K562 (cell line): ENCODE measurements at regions not wholly inside any gene's neighbourhood (a gene's known extent, or its start where the extent isn't known, plus 50 kb on each side); places are given as distances from the start of the nearest gene placed in this dataset.

Source experiments
- ATAC-seq: fragments of 200-7000 bp; cut with Tn5 transposase; 3 replicates; pipeline ENCODE4 v1.9.1; 2020; ENCODE audit warnings: moderate library complexity
- BruUV-seq: library from RNA; stranded (reverse); fragments of 400-500 nt; replicated peaks from 2 replicates; lab custom pipeline; 2021; lab: Mats Ljungman, UMichigan
- CTCF ChIA-PET: fragments of 300-600 bp; formaldehyde crosslinking; extraction: SDS; loops from one replicate; lab custom pipeline; 2021; ENCODE audit warnings: low intra/inter-chr PET ratio; lab: Yijun Ruan, JAX
- POLR2A ChIA-PET: fragments of 300-600, 350-650 bp; sonication (Branson Sonifier 250); formaldehyde crosslinking; extraction: SDS; loops from one replicate; lab custom pipeline; 2021; ENCODE audit warnings: antibody characterized with exemption, inconsistent platforms; lab: Yijun Ruan, JAX
- DNase-seq, 4 experiments: peaks; one replicate each; pipeline versions ENCODE4 v3.0.0 to v3.0.0-alpha.2; 2011 to 2018; ENCODE audit warnings: low spot score in 3 of 4, mixed read lengths in 3 of 4; ENCODE audit errors: extremely low read depth in 1 of 4
- FAIRE-seq: peaks from 2 replicates; lab custom pipeline; 2011; peaks lifted over from hg19 to GRCh38; lab: Jason Lieb, UNC
- H2AFZ ChIP-seq: 2 replicates; pipeline ENCODE4 v1.6.0; 2011; ENCODE audit warnings: low read depth, low read length, control low read depth, inconsistent platforms
- H3K27ac ChIP-seq: fragments of 200-600 bp; 3 replicates; pipeline ENCODE4 v1.8.0; 2011; ENCODE audit warnings: low read depth, mild to moderate bottlenecking, control low read depth, inconsistent platforms, low read length, moderate library complexity, mixed read lengths; ENCODE audit errors: extremely low read depth
- H3K27me3 ChIP-seq, 2 experiments: fragments of 300-600 bp in 1 of 2; 2 replicates in 1 of 2; 3 replicates in 1 of 2; pipeline versions ENCODE4 v1.6.0 to v1.8.0; 2011; ENCODE audit warnings: inconsistent platforms in 2 of 2, low read length in 2 of 2, mild to moderate bottlenecking in 1 of 2, mixed read lengths in 1 of 2, moderate library complexity in 1 of 2; ENCODE audit not compliant: control insufficient read depth in 2 of 2, insufficient read depth in 2 of 2
- H3K36me3 ChIP-seq: fragments of 300-600 bp; 3 replicates; pipeline ENCODE4 v1.8.0; 2011; ENCODE audit warnings: mild to moderate bottlenecking, low read length, inconsistent platforms; ENCODE audit not compliant: control insufficient read depth, insufficient read depth
- H3K4me1 ChIP-seq, 2 experiments: fragments of 200-600 bp in 1 of 2; replicated peaks in 1 of 2; 2 replicates in 1 of 2; 3 replicates in 1 of 2; pipeline versions ENCODE4 v1.5.1 to v1.8.0; 2011; ENCODE audit warnings: inconsistent platforms in 2 of 2, low read length in 2 of 2, mild to moderate bottlenecking in 1 of 2, mixed read lengths in 1 of 2, moderate library complexity in 1 of 2; ENCODE audit not compliant: control insufficient read depth in 2 of 2, insufficient read depth in 2 of 2
- H3K4me2 ChIP-seq: 2 replicates; pipeline ENCODE4 v1.6.1; 2011; ENCODE audit warnings: low read length, control low read depth, inconsistent platforms, mixed read lengths; ENCODE audit not compliant: insufficient read depth
- H3K4me3 ChIP-seq: fragments of 200-600 bp; sonication (generic), shearing (Covaris generic); 2 replicates; pipeline ENCODE4 v1.5.1; 2016; ENCODE audit warnings: control low read depth, inconsistent platforms
- H3K79me2 ChIP-seq: fragments of 200-600 bp; 3 replicates; pipeline ENCODE4 v1.8.0; 2011; ENCODE audit warnings: low read length, inconsistent platforms; ENCODE audit not compliant: control insufficient read depth, insufficient read depth
- H3K9ac ChIP-seq, 2 experiments: 2 replicates each; pipeline versions ENCODE4 v1.6.0 to v1.6.1; 2011; ENCODE audit warnings: low read depth in 2 of 2, low read length in 2 of 2, control low read depth in 1 of 2, inconsistent platforms in 1 of 2, mild to moderate bottlenecking in 1 of 2, mixed read lengths in 1 of 2; ENCODE audit not compliant: insufficient read depth in 1 of 2
- H3K9me1 ChIP-seq: one replicate; pipeline ENCODE4 v1.6.0; 2011; ENCODE audit warnings: inconsistent platforms, mild to moderate bottlenecking, low read length, moderate library complexity; ENCODE audit not compliant: control insufficient read depth, insufficient read depth
- H3K9me3 ChIP-seq: replicated peaks from 2 replicates; pipeline ENCODE4 v1.5.1; 2011; ENCODE audit warnings: low read depth, low read length, inconsistent platforms; ENCODE audit not compliant: control insufficient read depth, insufficient read depth
- H4K20me1 ChIP-seq: replicated peaks from 2 replicates; pipeline ENCODE4 v1.6.1; 2011; ENCODE audit warnings: low read length, inconsistent platforms, mixed read lengths; ENCODE audit not compliant: control insufficient read depth, insufficient read depth
- ARNT ChIP-seq, 2 experiments: fragments of 450-650 bp; IDR thresholded peaks; 2 replicates each; pipeline ENCODE4 v1.6.1; 2016; ENCODE audit warnings: mild to moderate bottlenecking in 1 of 2
- CCNT2 ChIP-seq: IDR thresholded peaks from 2 replicates; pipeline ENCODE4 v1.6.1; 2011; ENCODE audit warnings: borderline replicate concordance, low read depth, mild to moderate bottlenecking, moderate library complexity, mixed read lengths, low read length; ENCODE audit not compliant: insufficient read length; ENCODE audit errors: extremely low read depth
- CHD1 ChIP-seq: fragments of 200-600 bp; sonication (generic); IDR thresholded peaks from one replicate; pipeline ENCODE4 v1.6.1; 2012; ENCODE audit warnings: mild to moderate bottlenecking, moderate library complexity, low read length, inconsistent platforms
- ELF2 ChIP-seq: fragments of 250-450 bp; sonication (Bioruptor Pico); IDR thresholded peaks from 2 replicates; pipeline ENCODE4 v1.5.0; 2021; ENCODE audit warnings: mild to moderate bottlenecking
- SIX5 ChIP-seq, 2 experiments: IDR thresholded peaks; 2 replicates each; pipeline ENCODE4 v1.6.1; 2011; ENCODE audit warnings: low read length in 2 of 2, borderline replicate concordance in 1 of 2, low read depth in 1 of 2, mild to moderate bottlenecking in 1 of 2, moderate library complexity in 1 of 2; ENCODE audit not compliant: insufficient read depth in 1 of 2
- ZBTB34 ChIP-seq: fragments of 250-450 bp; sonication (Bioruptor Pico); IDR thresholded peaks from 2 replicates; pipeline ENCODE4 v1.8.0; 2021; ENCODE audit warnings: mild to moderate bottlenecking, moderate library complexity
- ZC3H11A ChIP-seq: IDR thresholded peaks from 2 replicates; pipeline ENCODE4 v1.6.1; 2012; ENCODE audit warnings: low read depth, low read length, improper control_type of control experiment
- ZNF23 ChIP-seq: fragments of 250-450 bp; sonication (Bioruptor Pico); IDR thresholded peaks from 2 replicates; pipeline ENCODE4 v1.4.0; 2020; ENCODE audit warnings: mild to moderate bottlenecking
- ZNF277 ChIP-seq: fragments of 250-450 bp; sonication (Bioruptor Pico); IDR thresholded peaks from 2 replicates; pipeline ENCODE4 v1.8.0; 2022; ENCODE audit warnings: inconsistent platforms, mild to moderate bottlenecking, moderate library complexity, borderline replicate concordance
- ZNF583 ChIP-seq: fragments of 250-450 bp; sonication (Bioruptor Pico); IDR thresholded peaks from 2 replicates; pipeline ENCODE4 v1.4.0; 2020
- ZNF77 ChIP-seq: fragments of 250-450 bp; sonication (Bioruptor Pico); IDR thresholded peaks from 2 replicates; pipeline ENCODE4 v1.5.0; 2020
- ZSCAN32 ChIP-seq: fragments of 450-650 bp; formaldehyde crosslinking; IDR thresholded peaks from 2 replicates; pipeline ENCODE4 v1.4.0; 2020; ENCODE audit warnings: mild to moderate bottlenecking, moderate library complexity
- in situ Hi-C: fragments of 300-500 bp; cut with MboI; formaldehyde crosslinking; loops from 4 replicates; pipeline ENCODE4 v1.15.0; 2018; ENCODE audit warnings: inconsistent platforms, mixed read lengths
- intact Hi-C: fragments of 100-400 bp; cut with micrococcal nuclease; formaldehyde crosslinking; loops from 2 replicates; pipeline ENCODE4 v1.14.2; 2022

- BruUV-seq, result no TSS peak
- ATAC-seq, result no peak
- no peak for DNase-seq
- FAIRE-seq, result no peak
- Histone ChIP-seq H3K27me3 (no peaks in the 10 kb centered on the region), H3K36me3 (no peaks in the 10 kb centered on the region), H3K9me1 (no peaks in the 10 kb centered on the region), H3K9ac (no peak overlapping the region), H3K9me3 (no peaks in the 10 kb centered on the region), H4K20me1 (no peaks in the 10 kb centered on the region), H3K79me2 (no peaks in the 10 kb centered on the region), H3K4me2 (no peak overlapping the region), H3K27ac (no peak overlapping the region), H3K4me1 (peaks cover 0 to 10% of the 10 kb centered on the region in 2 experiments; a peak in 2 of 5 replicates), H3K4me3 (no peak overlapping the region), H2AFZ (no peak overlapping the region)
- in situ Hi-C loops, result no loop called here
- ChIA-PET POLR2A (no interaction called here), CTCF (no interaction called here)
- TF ChIP-seq ZNF277 (no peak), ELF2 (CRISPR knock-in tag) (no peak), ZBTB34 (CRISPR knock-in tag) (no peak), CHD1 (no peak), ZSCAN32 (CRISPR knock-in tag) (no peak), ZC3H11A (no peak), CCNT2 (no peak), ARNT (IDR thresholded peaks at IDR 0.05) (no peak), SIX5 (IDR thresholded peaks at IDR 0.05; ENCODE audit: borderline replicate concordance in 1 of 2, insufficient read depth in 1 of 2, low read depth in 1 of 2, low read length in 2 of 2) (no peak), ZNF77 (CRISPR knock-in tag) (no peak), ZNF23 (CRISPR knock-in tag) (no peak), ZNF583 (CRISPR knock-in tag) (no peak)
- intact Hi-C loops, result no loop called here
Measured at GRCh38 chr6:100212131-100212530, 218.1 kb upstream of the MCHR2 start.
